ENCODE measurements at regions not wholly inside any gene's neighbourhood (a gene's known extent, or its start where the extent isn't known, plus 50 kb on each side); places are given as distances from the start of the nearest gene placed in this dataset.
"Not testable (repeated sequence)": the region's sequence is repeated elsewhere in the genome, so short reads cannot be mapped to it uniquely, and the experiment has no call there.

DNA sequence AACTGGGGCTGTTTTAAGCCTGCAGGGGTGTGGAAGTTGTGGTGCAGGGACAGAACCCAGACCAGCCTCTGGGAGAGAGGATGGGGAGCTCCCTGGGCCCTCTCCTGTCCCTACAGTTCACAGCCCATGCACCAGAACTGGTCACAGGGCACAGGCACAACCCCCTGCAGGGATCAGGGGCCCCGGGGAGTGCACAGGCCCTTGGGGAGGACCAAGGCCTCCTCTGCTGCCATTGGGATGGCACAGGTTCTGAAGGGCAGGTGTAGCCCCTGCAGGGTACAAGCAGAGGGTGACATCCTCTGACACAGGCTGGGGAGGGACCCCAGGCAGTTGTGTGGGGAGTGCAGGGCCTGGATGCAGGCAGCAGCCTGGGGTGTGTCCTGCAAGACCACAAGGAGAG lies 66.4 kb upstream of the SFSWAP start:
- no peak for DNase-seq (ENCODE audit: low spot score)
- Histone ChIP-seq H3K9me2 (replicated peaks; ENCODE audit: insufficient read depth) (no peaks in the 10 kb centered on the region), H4K20me1 (ENCODE audit: insufficient read depth, poor library complexity, severe bottlenecking) (no peaks in the 10 kb centered on the region), H3K4me2 (no peak overlapping the region), H2AFZ (no peak overlapping the region), H3K27ac (no peak overlapping the region), H3K27me3 (no peaks in the 10 kb centered on the region), H3K4me3 (no peak overlapping the region), H3K9me3 (ENCODE audit: low read depth) (no peaks in the 10 kb centered on the region), H3K79me2 (no peaks in the 10 kb centered on the region), H3K4me1 (ENCODE audit: insufficient read depth) (no peaks in the 10 kb centered on the region), H3K36me3 (replicated peaks; ENCODE audit: insufficient read depth, low read depth) (no peaks in the 10 kb centered on the region)
- 60% methylated on average over 1 of the region's 1 CpG for WGBS (ENCODE audit: low lambda C conversion rate, missing lambda C conversion rate)
- TF ChIP-seq CTCF (IDR thresholded peaks at IDR 0.05; ENCODE audit: poor library complexity) (no peak), EZH2 (IDR thresholded peaks at IDR 0.05; ENCODE audit: borderline replicate concordance) (no peak), EZH2phosphoT487 (IDR thresholded peaks at IDR 0.05; ENCODE audit: low read depth, severe bottlenecking, unreplicated experiment) (no peak)

GRCh38 chr12:131644917-131645316 lies 66.0 kb upstream of the SFSWAP start:
- not testable (repeated sequence) for H3K27me3 ChIP-seq; H3K79me2 ChIP-seq; DNase-seq (ENCODE audit: low spot score); H4K20me1 ChIP-seq (ENCODE audit: insufficient read depth, poor library complexity, severe bottlenecking); H3K4me2 ChIP-seq; H3K9me3 ChIP-seq (ENCODE audit: low read depth); H3K36me3 ChIP-seq (replicated peaks; ENCODE audit: insufficient read depth, low read depth); H3K27ac ChIP-seq; H2AFZ ChIP-seq; H3K4me3 ChIP-seq; H3K4me1 ChIP-seq (ENCODE audit: insufficient read depth); H3K9me2 ChIP-seq (replicated peaks; ENCODE audit: insufficient read depth)
- 81% methylated on average over 9 of the region's 9 CpGs for WGBS (ENCODE audit: low lambda C conversion rate, missing lambda C conversion rate)

GRCh38 chr12:131645557-131645956 lies 65.3 kb upstream of the SFSWAP start:
- WGBS (ENCODE audit: low lambda C conversion rate, missing lambda C conversion rate): 57% methylated on average over 12 of the region's 13 CpGs
- H3K36me3 ChIP-seq (replicated peaks; ENCODE audit: insufficient read depth, low read depth); H3K4me3 ChIP-seq; H4K20me1 ChIP-seq (ENCODE audit: insufficient read depth, poor library complexity, severe bottlenecking); H3K79me2 ChIP-seq; H3K4me1 ChIP-seq (ENCODE audit: insufficient read depth); H3K9me3 ChIP-seq (ENCODE audit: low read depth); H3K9me2 ChIP-seq (replicated peaks; ENCODE audit: insufficient read depth); H3K27me3 ChIP-seq; DNase-seq (ENCODE audit: low spot score); H3K4me2 ChIP-seq; H3K27ac ChIP-seq; H2AFZ ChIP-seq: not testable (repeated sequence)

DNA sequence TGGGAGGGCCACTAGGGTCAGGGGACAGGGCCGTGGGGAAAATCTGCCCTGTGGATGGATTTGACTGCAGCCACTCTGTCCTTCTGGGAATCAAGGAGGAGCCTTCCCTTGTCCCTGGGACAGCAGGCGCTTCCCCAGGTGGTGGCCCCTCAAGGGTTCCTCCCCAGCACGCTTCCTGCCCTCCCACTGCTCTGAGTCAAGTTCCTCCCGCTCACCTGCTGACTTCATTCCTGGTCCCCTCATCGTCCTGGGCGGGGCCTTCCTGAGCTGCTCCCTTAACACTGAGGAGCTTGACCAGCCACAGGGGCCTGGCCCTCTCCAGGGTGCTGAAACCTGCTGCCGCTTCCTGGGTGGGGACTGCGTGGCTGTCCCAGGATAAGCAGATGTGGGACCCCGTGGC lies 64.4 kb upstream of the SFSWAP start:
- H3K27ac ChIP-seq, H3K27me3 ChIP-seq: not testable (repeated sequence)

GRCh38 chr12:131647667-131648066 lies 63.2 kb upstream of the SFSWAP start:
- DNase-seq (ENCODE audit: low spot score): no peak
- 91% methylated on average over 4 of the region's 4 CpGs for WGBS (ENCODE audit: low lambda C conversion rate, missing lambda C conversion rate)
- H3K79me2 ChIP-seq: no peaks in the 10 kb centered on the region
- H3K4me1 ChIP-seq (ENCODE audit: insufficient read depth): no peaks in the 10 kb centered on the region
- TF ChIP-seq EZH2phosphoT487 (IDR thresholded peaks at IDR 0.05; ENCODE audit: low read depth, severe bottlenecking, unreplicated experiment) (no peak), CTCF (IDR thresholded peaks at IDR 0.05; ENCODE audit: poor library complexity) (no peak), EZH2 (IDR thresholded peaks at IDR 0.05; ENCODE audit: borderline replicate concordance) (no peak)
- no peaks in the 10 kb centered on the region for H3K27me3 ChIP-seq
- no peak overlapping the region for H3K27ac ChIP-seq
- no peaks in the 10 kb centered on the region for H3K9me3 ChIP-seq (ENCODE audit: low read depth)
- H4K20me1 ChIP-seq (ENCODE audit: insufficient read depth, poor library complexity, severe bottlenecking): no peaks in the 10 kb centered on the region
- H2AFZ ChIP-seq: no peak overlapping the region
- no peak overlapping the region for H3K4me3 ChIP-seq
- no peaks in the 10 kb centered on the region for H3K9me2 ChIP-seq (replicated peaks; ENCODE audit: insufficient read depth)
- H3K36me3 ChIP-seq (replicated peaks; ENCODE audit: insufficient read depth, low read depth): no peaks in the 10 kb centered on the region
- no peak overlapping the region for H3K4me2 ChIP-seq

More for the DNA sequence above, 64.4 kb upstream of the SFSWAP start:
- not testable (repeated sequence) for H3K4me3 ChIP-seq; H3K79me2 ChIP-seq; H3K9me2 ChIP-seq (replicated peaks; ENCODE audit: insufficient read depth); H2AFZ ChIP-seq; H4K20me1 ChIP-seq (ENCODE audit: insufficient read depth, poor library complexity, severe bottlenecking); H3K4me2 ChIP-seq; H3K4me1 ChIP-seq (ENCODE audit: insufficient read depth); DNase-seq (ENCODE audit: low spot score); H3K9me3 ChIP-seq (ENCODE audit: low read depth); H3K36me3 ChIP-seq (replicated peaks; ENCODE audit: insufficient read depth, low read depth)
- 24% methylated on average over 5 of the region's 9 CpGs for WGBS (ENCODE audit: low lambda C conversion rate, missing lambda C conversion rate)

DNA sequence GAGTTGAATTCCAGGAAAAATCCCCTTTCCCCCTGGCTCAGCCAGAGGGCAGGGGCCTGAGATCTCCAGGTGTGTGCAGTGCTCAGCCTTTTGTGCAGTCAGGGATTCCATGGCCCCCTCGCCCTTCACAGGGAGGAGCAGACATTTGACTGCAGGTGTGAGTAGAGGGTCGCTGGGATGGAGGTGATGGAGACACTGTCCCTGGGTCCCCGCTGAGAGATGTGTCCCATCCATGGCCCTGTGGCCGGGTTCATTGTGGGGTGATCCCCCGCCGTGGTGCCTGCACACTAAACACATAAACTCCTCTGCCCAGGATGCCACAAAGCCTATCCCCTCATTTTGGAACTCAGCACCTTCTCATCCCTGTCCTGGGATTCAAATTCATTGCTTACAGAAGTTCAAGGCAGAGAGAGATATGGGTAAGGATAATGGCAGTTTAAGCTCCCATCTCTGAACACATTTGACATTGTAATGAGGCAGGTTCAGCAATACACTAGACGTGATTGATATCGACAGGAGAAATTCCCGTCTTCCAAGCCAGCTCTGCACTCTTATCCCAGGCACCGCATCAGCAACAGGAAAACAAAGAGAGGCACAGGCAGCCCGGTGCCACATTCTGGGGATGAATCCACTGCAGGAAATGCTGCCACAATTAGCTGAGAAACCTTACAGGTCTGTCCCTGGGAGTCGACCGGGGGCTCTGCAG lies 55.3 kb upstream of the SFSWAP start:
- H3K9me3 ChIP-seq (ENCODE audit: low read depth); H2AFZ ChIP-seq; H3K4me3 ChIP-seq; H3K79me2 ChIP-seq; H3K4me1 ChIP-seq (ENCODE audit: insufficient read depth); H3K4me2 ChIP-seq; H3K27ac ChIP-seq; H3K9me2 ChIP-seq (replicated peaks; ENCODE audit: insufficient read depth); H4K20me1 ChIP-seq (ENCODE audit: insufficient read depth, poor library complexity, severe bottlenecking); H3K36me3 ChIP-seq (replicated peaks; ENCODE audit: insufficient read depth, low read depth); DNase-seq (ENCODE audit: low spot score): not testable (repeated sequence)
- WGBS (ENCODE audit: low lambda C conversion rate, missing lambda C conversion rate): 76% methylated on average over 6 of the region's 13 CpGs
- H3K27me3 ChIP-seq: peaks cover 13% of the 10 kb centered on the region

GRCh38 chr12:131656796-131657195 lies 54.1 kb upstream of the SFSWAP start:
- H3K4me1 ChIP-seq (ENCODE audit: insufficient read depth); H2AFZ ChIP-seq; H3K79me2 ChIP-seq; DNase-seq (ENCODE audit: low spot score); H3K27ac ChIP-seq; H3K4me2 ChIP-seq; H3K36me3 ChIP-seq (replicated peaks; ENCODE audit: insufficient read depth, low read depth); H4K20me1 ChIP-seq (ENCODE audit: insufficient read depth, poor library complexity, severe bottlenecking); H3K4me3 ChIP-seq; H3K9me2 ChIP-seq (replicated peaks; ENCODE audit: insufficient read depth); H3K9me3 ChIP-seq (ENCODE audit: low read depth): not testable (repeated sequence)
- 60% methylated on average over 1 of the region's 5 CpGs for WGBS (ENCODE audit: low lambda C conversion rate, missing lambda C conversion rate)
- H3K27me3 ChIP-seq: peaks cover 13% of the 10 kb centered on the region
